HG03135 (cell line): ENCODE measurements at regions not wholly inside any gene's neighbourhood (a gene's known extent, or its start where the extent isn't known, plus 50 kb on each side); places are given as distances from the start of the nearest gene placed in this dataset.
"Not testable (repeated sequence)": the region's sequence is repeated elsewhere in the genome, so short reads cannot be mapped to it uniquely, and the experiment has no call there.

ENCODE experiments used
- ATAC-seq: cut with Tn5 transposase; IDR thresholded peaks from one replicate; pipeline ENCODE4 v1.9.1; 2021; ENCODE audit warnings: mild to moderate bottlenecking, moderate library complexity; ENCODE audit not compliant: unreplicated experiment

GRCh38 chr4:64857198-64857597, 447.9 kb upstream of the TECRL start:
- no peak for ATAC-seq

- ATAC-seq = no peak
Observed at GRCh38 chr4:64846417-64846816, 437.2 kb upstream of the TECRL start.

- no peak for ATAC-seq
Observed at GRCh38 chr4:64829749-64830148, 420.5 kb upstream of the TECRL start.

GRCh38 chr4:64824591-64824990, 415.3 kb upstream of the TECRL start:
- no peak for ATAC-seq

GRCh38 chr4:64822405-64822804, 413.2 kb upstream of the TECRL start:
- no peak for ATAC-seq

GRCh38 chr4:64821219-64821976, 412.1 kb upstream of the TECRL start:
- ATAC-seq = no peak

GRCh38 chr4:64814616-64815015, 405.4 kb upstream of the TECRL start:
- no peak for ATAC-seq

- ATAC-seq = no peak
Observed at GRCh38 chr4:64807821-64808220, 398.6 kb upstream of the TECRL start.

GRCh38 chr4:64799751-64800150, 390.5 kb upstream of the TECRL start:
- ATAC-seq = no peak

GRCh38 chr4:64798828-64799227, 389.6 kb upstream of the TECRL start:
- ATAC-seq = not testable (repeated sequence)

GRCh38 chr4:64796581-64796980, 387.3 kb upstream of the TECRL start:
- ATAC-seq = no peak

GRCh38 chr4:64784125-64784524, 374.9 kb upstream of the TECRL start:
- no peak for ATAC-seq

- no peak for ATAC-seq
Observed at GRCh38 chr4:64781737-64782326, 372.6 kb upstream of the TECRL start.

GRCh38 chr4:64780664-64781063, 371.4 kb upstream of the TECRL start:
- no peak for ATAC-seq

GRCh38 chr4:64777286-64777685, 368.0 kb upstream of the TECRL start:
- no peak for ATAC-seq

- no peak for ATAC-seq
Observed at GRCh38 chr4:64776820-64777219, 367.6 kb upstream of the TECRL start.

- ATAC-seq = no peak
Observed at GRCh38 chr4:64774626-64775025, 365.4 kb upstream of the TECRL start.

GRCh38 chr4:64771149-64771548, 361.9 kb upstream of the TECRL start:
- ATAC-seq = no peak

GRCh38 chr4:64767547-64767946, 358.3 kb upstream of the TECRL start:
- ATAC-seq = no peak

- ATAC-seq = no peak
Observed at GRCh38 chr4:64766565-64766964, 357.3 kb upstream of the TECRL start.

GRCh38 chr4:64756016-64756415, 346.8 kb upstream of the TECRL start:
- no peak for ATAC-seq

GRCh38 chr4:64747919-64748715, 338.9 kb upstream of the TECRL start:
- ATAC-seq = no peak
